Effector memory CD4-positive, alpha-beta T cell (primary cell): ENCODE measurements at regions not wholly inside any gene's neighbourhood (a gene's known extent, or its start where the extent isn't known, plus 50 kb on each side); places are given as distances from the start of the nearest gene placed in this dataset.

Experiments
- DNase-seq, 3 donors: peaks; one replicate each; pipeline ENCODE4 v3.0.0-alpha.2; 2020
- H3K27ac ChIP-seq: 2 replicates; pipeline ENCODE4 v1.7.0; 2013; ENCODE audit warnings: mild to moderate bottlenecking, low read length, moderate library complexity; ENCODE audit not compliant: insufficient read depth, poor library complexity, severe bottlenecking
- H3K27me3 ChIP-seq: replicated peaks from 2 replicates; pipeline ENCODE4 v1.7.0; 2013; ENCODE audit warnings: mild to moderate bottlenecking, low read length; ENCODE audit not compliant: insufficient read depth, control insufficient read depth, poor library complexity, severe bottlenecking
- H3K36me3 ChIP-seq: 2 replicates; pipeline ENCODE4 v1.7.0; 2013; ENCODE audit warnings: mild to moderate bottlenecking, low read length, moderate library complexity; ENCODE audit not compliant: control insufficient read depth, insufficient read depth
- H3K4me1 ChIP-seq: 2 replicates; pipeline ENCODE4 v1.7.0; 2013; ENCODE audit warnings: low read length, mild to moderate bottlenecking; ENCODE audit not compliant: control insufficient read depth, insufficient read depth, poor library complexity, severe bottlenecking
- H3K4me3 ChIP-seq: 2 replicates; pipeline ENCODE4 v1.7.0; 2013; ENCODE audit warnings: low read length, low read depth, mild to moderate bottlenecking; ENCODE audit not compliant: insufficient read depth, poor library complexity, severe bottlenecking
- H3K9me3 ChIP-seq: 2 replicates; pipeline ENCODE4 v1.7.0; 2013; ENCODE audit warnings: mild to moderate bottlenecking, low read length, moderate library complexity; ENCODE audit not compliant: control insufficient read depth

GRCh38 chr10:124288928-124289850 lies 129.5 kb downstream of the OAT start:
- no peaks in the 10 kb centered on the region for H3K9me3 ChIP-seq
- no peak overlapping the region for H3K4me3 ChIP-seq
- no peaks in the 10 kb centered on the region for H3K36me3 ChIP-seq
- no peak overlapping the region for H3K27ac ChIP-seq
- no peaks in the 10 kb centered on the region for H3K27me3 ChIP-seq
- H3K4me1 ChIP-seq, result no peaks in the 10 kb centered on the region
- no peak for DNase-seq

GRCh38 chr10:124288486-124288885 lies 130.2 kb downstream of the OAT start:
- Histone ChIP-seq H3K4me3 (no peak overlapping the region), H3K9me3 (no peaks in the 10 kb centered on the region), H3K27me3 (no peaks in the 10 kb centered on the region), H3K27ac (no peak overlapping the region), H3K36me3 (no peaks in the 10 kb centered on the region), H3K4me1 (no peaks in the 10 kb centered on the region)
- no peak for DNase-seq

- Histone ChIP-seq H3K4me3 (no peak overlapping the region), H3K9me3 (no peaks in the 10 kb centered on the region), H3K4me1 (no peaks in the 10 kb centered on the region), H3K36me3 (no peaks in the 10 kb centered on the region), H3K27ac (no peak overlapping the region), H3K27me3 (no peaks in the 10 kb centered on the region)
- DNase-seq, result no peak
These were observed 130.9 kb downstream of the OAT start for GRCh38 chr10:124287791-124288190.

GRCh38 chr10:124287071-124287685 lies 131.5 kb downstream of the OAT start:
- Histone ChIP-seq H3K36me3 (no peaks in the 10 kb centered on the region), H3K4me1 (no peaks in the 10 kb centered on the region), H3K4me3 (no peak overlapping the region), H3K27me3 (no peaks in the 10 kb centered on the region), H3K27ac (no peak overlapping the region), H3K9me3 (no peaks in the 10 kb centered on the region)
- no peak for DNase-seq

GRCh38 chr10:124286621-124287020 lies 132.1 kb downstream of the OAT start:
- no peaks in the 10 kb centered on the region for H3K4me1 ChIP-seq
- H3K36me3 ChIP-seq, result no peaks in the 10 kb centered on the region
- no peaks in the 10 kb centered on the region for H3K9me3 ChIP-seq
- no peak overlapping the region for H3K27ac ChIP-seq
- no peaks in the 10 kb centered on the region for H3K27me3 ChIP-seq
- no peak overlapping the region for H3K4me3 ChIP-seq
- DNase-seq, result no peak

GRCh38 chr10:124285587-124286527 lies 132.9 kb downstream of the OAT start:
- Histone ChIP-seq H3K27me3 (no peaks in the 10 kb centered on the region), H3K4me3 (no peak overlapping the region), H3K4me1 (no peaks in the 10 kb centered on the region), H3K9me3 (no peaks in the 10 kb centered on the region), H3K27ac (no peak overlapping the region), H3K36me3 (no peaks in the 10 kb centered on the region)
- DNase-seq, result no peak

- H3K36me3 ChIP-seq, result no peaks in the 10 kb centered on the region
- H3K4me1 ChIP-seq, result no peaks in the 10 kb centered on the region
- no peaks in the 10 kb centered on the region for H3K9me3 ChIP-seq
- no peak overlapping the region for H3K4me3 ChIP-seq
- H3K27ac ChIP-seq, result no peak overlapping the region
- no peak for DNase-seq
- H3K27me3 ChIP-seq, result no peaks in the 10 kb centered on the region
These were observed 134.8 kb downstream of the OAT start for GRCh38 chr10:124283949-124284250.

GRCh38 chr10:124283215-124283948 lies 135.3 kb downstream of the OAT start:
- Histone ChIP-seq H3K27ac (no peak overlapping the region), H3K9me3 (no peaks in the 10 kb centered on the region), H3K4me1 (no peaks in the 10 kb centered on the region), H3K36me3 (no peaks in the 10 kb centered on the region), H3K4me3 (no peak overlapping the region), H3K27me3 (no peaks in the 10 kb centered on the region)
- no peak for DNase-seq

- no peaks in the 10 kb centered on the region for H3K9me3 ChIP-seq
- H3K4me3 ChIP-seq, result no peak overlapping the region
- no peak for DNase-seq
- no peaks in the 10 kb centered on the region for H3K36me3 ChIP-seq
- no peaks in the 10 kb centered on the region for H3K27me3 ChIP-seq
- no peak overlapping the region for H3K27ac ChIP-seq
- H3K4me1 ChIP-seq, result no peaks in the 10 kb centered on the region
These were observed 136.4 kb downstream of the OAT start for GRCh38 chr10:124282326-124282725.
